Natural killer cell treated with Interleukin-12 subunit alpha and Interleukin-12 subunit beta and Interleukin-15 and Interleukin-18, amount 100 ng/mL, for 72 hours (primary cell): ENCODE measurements at regions not wholly inside any gene's neighbourhood (a gene's known extent, or its start where the extent isn't known, plus 50 kb on each side); places are given as distances from the start of the nearest gene placed in this dataset.

ENCODE experiments used
- ATAC-seq, 2 donors: fragments of 150-1000 bp; cut with Tn5 transposase in 1 of 2; sonication (Bioruptor Pico), chemical (Tn5 transposase) in 1 of 2; 2 replicates each; pipeline ENCODE4 v1.10.0; 2021
- DNase-seq: peaks from one replicate; pipeline ENCODE4 v3.0.0; 2022; ENCODE audit warnings: low spot score
- H3K27ac Mint-ChIP-seq, 2 donors: 1 replicate in 1 of 2; 2 replicates in 1 of 2; pipeline ENCODE4 v1.8.0; 2022; ENCODE audit warnings: mixed read lengths in 2 of 2, mild to moderate bottlenecking in 1 of 2, moderate library complexity in 1 of 2
- H3K27me3 Mint-ChIP-seq, 2 donors: 1 replicate in 1 of 2; 2 replicates in 1 of 2; pipeline ENCODE4 v1.8.0; 2022; ENCODE audit warnings: mixed read lengths in 2 of 2
- H3K36me3 Mint-ChIP-seq: one replicate; pipeline ENCODE4 v1.8.0; 2022; ENCODE audit warnings: mixed read lengths
- H3K4me1 Mint-ChIP-seq, 2 donors: 1 replicate in 1 of 2; 2 replicates in 1 of 2; pipeline ENCODE4 v1.8.0; 2022; ENCODE audit warnings: low read depth in 2 of 2, mixed read lengths in 2 of 2, mild to moderate bottlenecking in 1 of 2
- H3K4me3 Mint-ChIP-seq: one replicate; pipeline ENCODE4 v1.8.0; 2022; ENCODE audit warnings: mixed read lengths
- H3K9me3 Mint-ChIP-seq: 2 replicates; pipeline ENCODE4 v1.8.0; 2022; ENCODE audit warnings: mixed read lengths

GRCh38 chr3:54042259-54042823 lies 80.0 kb upstream of the CACNA2D3 start:
- Mint-ChIP-seq H3K9me3 (no peaks in the 10 kb centered on the region), H3K4me3 (no peak overlapping the region), H3K4me1 (no peaks in the 10 kb centered on the region), H3K36me3 (no peaks in the 10 kb centered on the region), H3K27me3 (peaks cover 8 to 11% of the 10 kb centered on the region in 2 donors), H3K27ac (no peak overlapping the region)
- ATAC-seq (no peak), DNase-seq (no peak)

- Mint-ChIP-seq H3K9me3 (no peaks in the 10 kb centered on the region), H3K27ac (no peak overlapping the region), H3K4me1 (no peaks in the 10 kb centered on the region), H3K36me3 (no peaks in the 10 kb centered on the region), H3K4me3 (no peak overlapping the region), H3K27me3 (peaks cover 10 to 11% of the 10 kb centered on the region in 2 donors)
- DNase-seq (no peak), ATAC-seq (no peak)
Measured at GRCh38 chr3:54040476-54040875, 81.9 kb upstream of the CACNA2D3 start.

GRCh38 chr3:54038391-54038790 lies 84.0 kb upstream of the CACNA2D3 start:
- Mint-ChIP-seq H3K4me1 (no peaks in the 10 kb centered on the region), H3K27me3 (peaks cover 6 to 15% of the 10 kb centered on the region in 2 donors), H3K27ac (no peak overlapping the region), H3K36me3 (no peaks in the 10 kb centered on the region), H3K4me3 (no peak overlapping the region), H3K9me3 (no peaks in the 10 kb centered on the region)
- DNase-seq (no peak), ATAC-seq (no peak)

- Mint-ChIP-seq H3K27ac (no peak overlapping the region), H3K36me3 (no peaks in the 10 kb centered on the region), H3K4me1 (no peaks in the 10 kb centered on the region), H3K4me3 (no peak overlapping the region), H3K9me3 (no peaks in the 10 kb centered on the region), H3K27me3 (peaks cover 6 to 15% of the 10 kb centered on the region in 2 donors)
- ATAC-seq (no peak), DNase-seq (no peak)
Measured at GRCh38 chr3:54036543-54036942, 85.8 kb upstream of the CACNA2D3 start.

- no peak for ATAC-seq
- Mint-ChIP-seq H3K27me3 (peaks cover 10 to 15% of the 10 kb centered on the region in 2 donors), H3K9me3 (no peaks in the 10 kb centered on the region), H3K36me3 (no peaks in the 10 kb centered on the region), H3K27ac (no peak overlapping the region), H3K4me3 (no peak overlapping the region), H3K4me1 (no peaks in the 10 kb centered on the region)
- DNase-seq, result no peak
Measured at GRCh38 chr3:54034971-54035370, 87.4 kb upstream of the CACNA2D3 start.

- H3K4me3 Mint-ChIP-seq, result no peak overlapping the region
- H3K27ac Mint-ChIP-seq, result no peak overlapping the region
- no peaks in the 10 kb centered on the region for H3K4me1 Mint-ChIP-seq
- DNase-seq, result no peak
- no peak for ATAC-seq
- H3K36me3 Mint-ChIP-seq, result no peaks in the 10 kb centered on the region
- H3K9me3 Mint-ChIP-seq, result no peaks in the 10 kb centered on the region
- peaks cover 10 to 15% of the 10 kb centered on the region in 2 donors for H3K27me3 Mint-ChIP-seq
Measured at GRCh38 chr3:54033761-54034160, 88.6 kb upstream of the CACNA2D3 start.

- DNase-seq, result no peak
Measured at GRCh38 chr3:54032598-54032997, 89.8 kb upstream of the CACNA2D3 start.

GRCh38 chr3:54028372-54028771 lies 94.0 kb upstream of the CACNA2D3 start:
- H3K36me3 Mint-ChIP-seq, result no peaks in the 10 kb centered on the region
- H3K9me3 Mint-ChIP-seq, result no peaks in the 10 kb centered on the region
- no peak overlapping the region for H3K27ac Mint-ChIP-seq
- ATAC-seq (no peak), DNase-seq (no peak)
- H3K4me1 Mint-ChIP-seq, result no peaks in the 10 kb centered on the region
- H3K27me3 Mint-ChIP-seq, result peaks cover 0 to 8% of the 10 kb centered on the region in 2 donors
- H3K4me3 Mint-ChIP-seq, result no peak overlapping the region

More at GRCh38 chr3:54032598-54032997, 89.8 kb upstream of the CACNA2D3 start:
- Mint-ChIP-seq H3K9me3 (no peaks in the 10 kb centered on the region), H3K27ac (no peak overlapping the region), H3K4me1 (no peaks in the 10 kb centered on the region), H3K27me3 (peaks cover 10 to 13% of the 10 kb centered on the region in 2 donors), H3K4me3 (no peak overlapping the region), H3K36me3 (no peaks in the 10 kb centered on the region)
- ATAC-seq, result no peak

GRCh38 chr3:54026543-54026942 lies 95.8 kb upstream of the CACNA2D3 start:
- Mint-ChIP-seq H3K4me1 (no peaks in the 10 kb centered on the region), H3K9me3 (no peaks in the 10 kb centered on the region)

GRCh38 chr3:54021071-54021470 lies 101.3 kb upstream of the CACNA2D3 start:
- ATAC-seq (no peak), DNase-seq (no peak)
- H3K27ac Mint-ChIP-seq, result no peak overlapping the region
- no peak overlapping the region for H3K4me3 Mint-ChIP-seq
- H3K4me1 Mint-ChIP-seq, result no peaks in the 10 kb centered on the region
- no peaks in the 10 kb centered on the region for H3K36me3 Mint-ChIP-seq
- no peaks in the 10 kb centered on the region for H3K9me3 Mint-ChIP-seq
- H3K27me3 Mint-ChIP-seq, result peaks cover 9 to 29% of the 10 kb centered on the region in 2 donors

More at GRCh38 chr3:54026543-54026942, 95.8 kb upstream of the CACNA2D3 start:
- ATAC-seq, result no peak
- Mint-ChIP-seq H3K27ac (no peak overlapping the region), H3K36me3 (no peaks in the 10 kb centered on the region), H3K27me3 (peaks cover 14 to 16% of the 10 kb centered on the region in 2 donors), H3K4me3 (no peak overlapping the region)
- DNase-seq, result no peak

- Mint-ChIP-seq H3K27ac (no peak overlapping the region), H3K27me3 (peaks cover 11 to 30% of the 10 kb centered on the region in 2 donors), H3K4me1 (no peaks in the 10 kb centered on the region), H3K9me3 (no peaks in the 10 kb centered on the region), H3K36me3 (no peaks in the 10 kb centered on the region), H3K4me3 (no peak overlapping the region)
- ATAC-seq (no peak), DNase-seq (no peak)
Measured at GRCh38 chr3:54020436-54020835, 101.9 kb upstream of the CACNA2D3 start.

GRCh38 chr3:54014067-54014466 lies 108.3 kb upstream of the CACNA2D3 start:
- no peaks in the 10 kb centered on the region for H3K36me3 Mint-ChIP-seq

GRCh38 chr3:54008744-54009143 lies 113.6 kb upstream of the CACNA2D3 start:
- Mint-ChIP-seq H3K9me3 (no peaks in the 10 kb centered on the region), H3K36me3 (no peaks in the 10 kb centered on the region), H3K27ac (no peak overlapping the region), H3K4me1 (no peaks in the 10 kb centered on the region), H3K4me3 (no peak overlapping the region), H3K27me3 (peaks cover 9 to 23% of the 10 kb centered on the region in 2 donors)
- ATAC-seq (peak in 1 of 2 donors; percentile 43), DNase-seq (no peak)

More at GRCh38 chr3:54014067-54014466, 108.3 kb upstream of the CACNA2D3 start:
- DNase-seq (no peak), ATAC-seq (no peak)
- peaks cover 12 to 36% of the 10 kb centered on the region in 2 donors for H3K27me3 Mint-ChIP-seq
- no peak overlapping the region for H3K27ac Mint-ChIP-seq
- H3K9me3 Mint-ChIP-seq, result no peaks in the 10 kb centered on the region
- no peaks in the 10 kb centered on the region for H3K4me1 Mint-ChIP-seq
- no peak overlapping the region for H3K4me3 Mint-ChIP-seq

- Mint-ChIP-seq H3K27ac (no peak overlapping the region), H3K36me3 (no peaks in the 10 kb centered on the region), H3K27me3 (peaks cover 8 to 18% of the 10 kb centered on the region in 2 donors), H3K4me1 (no peaks in the 10 kb centered on the region), H3K4me3 (no peak overlapping the region), H3K9me3 (no peaks in the 10 kb centered on the region)
- DNase-seq (no peak), ATAC-seq (no peak)
Measured at GRCh38 chr3:54008099-54008498, 114.3 kb upstream of the CACNA2D3 start.

- DNase-seq, result no peak
- Mint-ChIP-seq H3K4me3 (no peak overlapping the region), H3K4me1 (no peaks in the 10 kb centered on the region), H3K27me3 (peaks cover 5 to 16% of the 10 kb centered on the region in 2 donors), H3K27ac (no peak overlapping the region), H3K36me3 (no peaks in the 10 kb centered on the region), H3K9me3 (no peaks in the 10 kb centered on the region)
- no peak for ATAC-seq
Measured at GRCh38 chr3:54004335-54004734, 112.7 kb upstream of the SELENOK start.
